ENCODE measurements at regions not wholly inside any gene's neighbourhood (a gene's known extent, or its start where the extent isn't known, plus 50 kb on each side); places are given as distances from the start of the nearest gene placed in this dataset.

GRCh38 chr17:77795685-77796084 lies 162.8 kb upstream of the TNRC6C start:
- TF ChIP-seq CTCF (IDR thresholded peaks at IDR 0.05; ENCODE audit: low read depth, low read length) (no peak), EZH2phosphoT487 (IDR thresholded peaks at IDR 0.05; ENCODE audit: low read depth) (no peak)

All from OCI-LY3 (cell line).